A549 (cell line): ENCODE measurements at regions not wholly inside any gene's neighbourhood (a gene's known extent, or its start where the extent isn't known, plus 50 kb on each side); places are given as distances from the start of the nearest gene placed in this dataset.
"Not testable (repeated sequence)": the region's sequence is repeated elsewhere in the genome, so short reads cannot be mapped to it uniquely, and the experiment has no call there.

Source experiments
- BHLHE40 ChIP-seq: IDR thresholded peaks from 2 replicates; pipeline ENCODE4 v1.6.1; 2012; ENCODE audit warnings: low read depth, low read length, inconsistent platforms
- CEBPB ChIP-seq, 2 experiments: fragments of >200 bp in 1 of 2; sonication (Bioruptor Twin) in 1 of 2; formaldehyde crosslinking in 1 of 2; IDR thresholded peaks; 2 replicates each; pipeline ENCODE4 v1.6.1; 2012 to 2016
- CTCF ChIP-seq: fragments of >200 bp; sonication (Bioruptor Twin); formaldehyde crosslinking; IDR thresholded peaks from 3 replicates; pipeline ENCODE4 v1.5.1; 2016
- ESRRA ChIP-seq: fragments of 150-350 bp; IDR thresholded peaks from 2 replicates; pipeline ENCODE4 v1.6.1; 2014; ENCODE audit warnings: mild to moderate bottlenecking, low read length, borderline replicate concordance
- GATA3 ChIP-seq: IDR thresholded peaks from 2 replicates; pipeline ENCODE4 v1.6.1; 2012; ENCODE audit warnings: borderline replicate concordance
- MAFK ChIP-seq: fragments of 450-650 bp; IDR thresholded peaks from 2 replicates; pipeline ENCODE4 v1.6.1; 2014; ENCODE audit not compliant: partially characterized antibody
- POLR2A ChIP-seq: IDR thresholded peaks from 2 replicates; pipeline ENCODE4 v1.6.1; 2012; ENCODE audit warnings: mild to moderate bottlenecking, low read length
- POLR2AphosphoS2 ChIP-seq: conservative IDR thresholded peaks from 2 replicates; pipeline ENCODE4 v1.6.1; 2012; ENCODE audit warnings: low read length, improper control_type of control experiment, inconsistent platforms
- RCOR1 ChIP-seq: fragments of 150-350 bp; IDR thresholded peaks from 2 replicates; pipeline ENCODE4 v1.6.1; 2014; ENCODE audit warnings: antibody characterized with exemption, low read length, low read depth
- SMC3 ChIP-seq: fragments of >200 bp; sonication (Bioruptor Twin); formaldehyde crosslinking; IDR thresholded peaks from 3 replicates; pipeline ENCODE4 v1.6.1; 2018; ENCODE audit warnings: inconsistent platforms

DNA sequence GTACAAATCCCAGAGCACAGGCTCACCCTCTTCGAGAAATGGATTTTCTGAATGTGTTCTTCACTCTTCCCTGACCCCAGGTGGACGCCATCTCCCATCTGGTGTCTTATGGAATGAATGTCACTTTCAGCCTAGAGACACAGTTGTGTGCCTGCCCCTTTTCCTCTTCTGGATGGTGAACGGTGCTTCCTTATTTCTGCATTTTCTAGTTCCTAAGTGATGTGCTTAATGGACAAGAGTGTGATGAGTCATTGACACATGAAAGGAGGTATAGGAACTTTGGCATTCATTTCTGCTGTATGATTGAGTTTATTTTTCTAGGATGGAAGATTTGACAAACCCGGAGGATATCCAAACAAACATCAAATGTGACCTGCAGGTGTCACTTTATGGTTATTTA, 114.9 kb upstream of the PTPN20 start:
- not testable (repeated sequence) for TF ChIP-seq CTCF; BHLHE40; ESRRA; MAFK; RCOR1; POLR2AphosphoS2; CEBPB (IDR thresholded peaks at IDR 0.05); SMC3; GATA3; POLR2A
